Inflammatory macrophage treated with lipopolysaccharide for 1 hour (primary cell): ENCODE measurements at regions not wholly inside any gene's neighbourhood (a gene's known extent, or its start where the extent isn't known, plus 50 kb on each side); places are given as distances from the start of the nearest gene placed in this dataset.

ENCODE experiments used
- DNase-seq, 2 donors: peaks; one replicate each; pipeline ENCODE4 v3.0.0-alpha.2; 2020 to 2022

GRCh38 chr1:38244218-38244845 is 197.7 kb upstream of the POU3F1 start:
- no peak for DNase-seq

GRCh38 chr1:38243106-38243505 is 196.5 kb upstream of the POU3F1 start:
- DNase-seq = no peak

- no peak for DNase-seq
Measured at GRCh38 chr1:38242506-38242905, 195.9 kb upstream of the POU3F1 start.

GRCh38 chr1:38241594-38242334 is 195.2 kb upstream of the POU3F1 start:
- DNase-seq = no peak

- DNase-seq = no peak
Measured at GRCh38 chr1:38240618-38241017, 194.0 kb upstream of the POU3F1 start.

GRCh38 chr1:38239258-38239835 is 192.8 kb upstream of the POU3F1 start:
- no peak for DNase-seq

GRCh38 chr1:38238294-38238693 is 191.7 kb upstream of the POU3F1 start:
- no peak for DNase-seq

GRCh38 chr1:38235705-38236104 is 189.1 kb upstream of the POU3F1 start:
- no peak for DNase-seq

- DNase-seq = no peak
Measured at GRCh38 chr1:38231941-38232340, 185.3 kb upstream of the POU3F1 start.

GRCh38 chr1:38228718-38229117 is 182.1 kb upstream of the POU3F1 start:
- DNase-seq = no peak

- DNase-seq = no peak
Measured at GRCh38 chr1:38225745-38226144, 179.2 kb upstream of the POU3F1 start.

- DNase-seq = no peak
Measured at GRCh38 chr1:38223391-38223790, 176.8 kb upstream of the POU3F1 start.

- no peak for DNase-seq
Measured at GRCh38 chr1:38222891-38223290, 176.3 kb upstream of the POU3F1 start.

- DNase-seq = no peak
Measured at GRCh38 chr1:38221006-38221649, 174.5 kb upstream of the POU3F1 start.

GRCh38 chr1:38217316-38217715 is 170.7 kb upstream of the POU3F1 start:
- no peak for DNase-seq

GRCh38 chr1:38213646-38214434 is 167.2 kb upstream of the POU3F1 start:
- no peak for DNase-seq

GRCh38 chr1:38210895-38211177 is 164.2 kb upstream of the POU3F1 start:
- no peak for DNase-seq

GRCh38 chr1:38210021-38210894 is 163.7 kb upstream of the POU3F1 start:
- DNase-seq = no peak

GRCh38 chr1:38208716-38209632 is 162.4 kb upstream of the POU3F1 start:
- DNase-seq = no peak

- no peak for DNase-seq
Measured at GRCh38 chr1:38207906-38208305, 161.3 kb upstream of the POU3F1 start.

- no peak for DNase-seq
Measured at GRCh38 chr1:38207275-38207674, 160.7 kb upstream of the POU3F1 start.
